K562 (cell line): ENCODE measurements at regions not wholly inside any gene's neighbourhood (a gene's known extent, or its start where the extent isn't known, plus 50 kb on each side); places are given as distances from the start of the nearest gene placed in this dataset.

Source experiments
- EHMT2 ChIP-seq: fragments of 450-650 bp; IDR thresholded peaks from 2 replicates; pipeline ENCODE4 v1.6.1; 2018; ENCODE audit warnings: antibody characterized with exemption
- SETDB1 ChIP-seq: IDR thresholded peaks from one replicate; pipeline ENCODE4 v1.6.1; 2012; ENCODE audit warnings: low read length, control low read depth, inconsistent platforms
- ZKSCAN8 ChIP-seq: fragments of 200-800 bp; sonication (Bioruptor generic); IDR thresholded peaks from 2 replicates; pipeline ENCODE4 v1.6.1; 2016; ENCODE audit warnings: missing genetic modification characterization, missing compliant biosample characterization
- ZNF263 ChIP-seq: sonication (generic); formaldehyde crosslinking; IDR thresholded peaks from 2 replicates; pipeline ENCODE4 v1.8.0; 2022; ENCODE audit warnings: mild to moderate bottlenecking, missing genetic modification reagents, borderline replicate concordance
- ZNF444 ChIP-seq: fragments of 250-450 bp; sonication (Bioruptor Pico); IDR thresholded peaks from 2 replicates; pipeline ENCODE4 v1.4.0; 2020; ENCODE audit warnings: mild to moderate bottlenecking, moderate library complexity
- TF ChIP-seq, protein P1 (sequence below): fragments of 450-650 bp; IDR thresholded peaks from 2 replicates; pipeline ENCODE4 v1.6.1; 2017; ENCODE audit warnings: antibody characterized with exemption, mild to moderate bottlenecking
- TF ChIP-seq, protein P2 (sequence below): sonication (generic); formaldehyde crosslinking; IDR thresholded peaks from 2 replicates; pipeline ENCODE4 v1.8.1; 2023; ENCODE audit warnings: mild to moderate bottlenecking, missing genetic modification reagents

- TF ChIP-seq, protein P1, sequence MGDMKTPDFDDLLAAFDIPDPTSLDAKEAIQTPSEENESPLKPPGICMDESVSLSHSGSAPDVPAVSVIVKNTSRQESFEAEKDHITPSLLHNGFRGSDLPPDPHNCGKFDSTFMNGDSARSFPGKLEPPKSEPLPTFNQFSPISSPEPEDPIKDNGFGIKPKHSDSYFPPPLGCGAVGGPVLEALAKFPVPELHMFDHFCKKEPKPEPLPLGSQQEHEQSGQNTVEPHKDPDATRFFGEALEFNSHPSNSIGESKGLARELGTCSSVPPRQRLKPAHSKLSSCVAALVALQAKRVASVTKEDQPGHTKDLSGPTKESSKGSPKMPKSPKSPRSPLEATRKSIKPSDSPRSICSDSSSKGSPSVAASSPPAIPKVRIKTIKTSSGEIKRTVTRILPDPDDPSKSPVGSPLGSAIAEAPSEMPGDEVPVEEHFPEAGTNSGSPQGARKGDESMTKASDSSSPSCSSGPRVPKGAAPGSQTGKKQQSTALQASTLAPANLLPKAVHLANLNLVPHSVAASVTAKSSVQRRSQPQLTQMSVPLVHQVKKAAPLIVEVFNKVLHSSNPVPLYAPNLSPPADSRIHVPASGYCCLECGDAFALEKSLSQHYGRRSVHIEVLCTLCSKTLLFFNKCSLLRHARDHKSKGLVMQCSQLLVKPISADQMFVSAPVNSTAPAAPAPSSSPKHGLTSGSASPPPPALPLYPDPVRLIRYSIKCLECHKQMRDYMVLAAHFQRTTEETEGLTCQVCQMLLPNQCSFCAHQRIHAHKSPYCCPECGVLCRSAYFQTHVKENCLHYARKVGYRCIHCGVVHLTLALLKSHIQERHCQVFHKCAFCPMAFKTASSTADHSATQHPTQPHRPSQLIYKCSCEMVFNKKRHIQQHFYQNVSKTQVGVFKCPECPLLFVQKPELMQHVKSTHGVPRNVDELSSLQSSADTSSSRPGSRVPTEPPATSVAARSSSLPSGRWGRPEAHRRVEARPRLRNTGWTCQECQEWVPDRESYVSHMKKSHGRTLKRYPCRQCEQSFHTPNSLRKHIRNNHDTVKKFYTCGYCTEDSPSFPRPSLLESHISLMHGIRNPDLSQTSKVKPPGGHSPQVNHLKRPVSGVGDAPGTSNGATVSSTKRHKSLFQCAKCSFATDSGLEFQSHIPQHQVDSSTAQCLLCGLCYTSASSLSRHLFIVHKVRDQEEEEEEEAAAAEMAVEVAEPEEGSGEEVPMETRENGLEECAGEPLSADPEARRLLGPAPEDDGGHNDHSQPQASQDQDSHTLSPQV, result no peak
- TF ChIP-seq SETDB1 (no peak), ZNF263 (CRISPR knock-in tag) (no peak), EHMT2 (no peak), ZKSCAN8 (no peak), ZNF444 (CRISPR knock-in tag) (no peak)
- TF ChIP-seq, protein P2, sequence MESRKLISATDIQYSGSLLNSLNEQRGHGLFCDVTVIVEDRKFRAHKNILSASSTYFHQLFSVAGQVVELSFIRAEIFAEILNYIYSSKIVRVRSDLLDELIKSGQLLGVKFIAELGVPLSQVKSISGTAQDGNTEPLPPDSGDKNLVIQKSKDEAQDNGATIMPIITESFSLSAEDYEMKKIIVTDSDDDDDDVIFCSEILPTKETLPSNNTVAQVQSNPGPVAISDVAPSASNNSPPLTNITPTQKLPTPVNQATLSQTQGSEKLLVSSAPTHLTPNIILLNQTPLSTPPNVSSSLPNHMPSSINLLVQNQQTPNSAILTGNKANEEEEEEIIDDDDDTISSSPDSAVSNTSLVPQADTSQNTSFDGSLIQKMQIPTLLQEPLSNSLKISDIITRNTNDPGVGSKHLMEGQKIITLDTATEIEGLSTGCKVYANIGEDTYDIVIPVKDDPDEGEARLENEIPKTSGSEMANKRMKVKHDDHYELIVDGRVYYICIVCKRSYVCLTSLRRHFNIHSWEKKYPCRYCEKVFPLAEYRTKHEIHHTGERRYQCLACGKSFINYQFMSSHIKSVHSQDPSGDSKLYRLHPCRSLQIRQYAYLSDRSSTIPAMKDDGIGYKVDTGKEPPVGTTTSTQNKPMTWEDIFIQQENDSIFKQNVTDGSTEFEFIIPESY (CRISPR knock-in tag), result no peak
Measured at GRCh38 chr22:48616656-48617055, 1211.0 kb downstream of the BRD1 start (continued).
